Right lobe of liver (tissue), 4 donors: ENCODE measurements at regions not wholly inside any gene's neighbourhood (a gene's known extent, or its start where the extent isn't known, plus 50 kb on each side); places are given as distances from the start of the nearest gene placed in this dataset.

ENCODE experiments used
- POLR2A ChIP-seq: fragments of 450-650 bp; IDR thresholded peaks from one replicate; pipeline ENCODE4 v1.6.1; 2017; ENCODE audit warnings: antibody characterized with exemption, mild to moderate bottlenecking
- TF ChIP-seq, protein P1 (sequence below), 4 donors: fragments of 200-600 bp in 3 of 4; fragments of 450-650 bp in 1 of 4; IDR thresholded peaks; one replicate each; pipeline versions ENCODE4 v1.5.1 to v1.8.0; 2016 to 2022; ENCODE audit warnings: antibody characterized with exemption in 4 of 4, mild to moderate bottlenecking in 2 of 4
- donor health status: DM: no; HTN: no; CAD: no.
- donor health status: DM: no; HTN: no; CAD: no.
- donor health status: DM: no; HTN: yes; CAD: no.

GRCh38 chr4:20544645-20545044, 155.6 kb upstream of the PACRGL start:
- TF ChIP-seq, protein P1, sequence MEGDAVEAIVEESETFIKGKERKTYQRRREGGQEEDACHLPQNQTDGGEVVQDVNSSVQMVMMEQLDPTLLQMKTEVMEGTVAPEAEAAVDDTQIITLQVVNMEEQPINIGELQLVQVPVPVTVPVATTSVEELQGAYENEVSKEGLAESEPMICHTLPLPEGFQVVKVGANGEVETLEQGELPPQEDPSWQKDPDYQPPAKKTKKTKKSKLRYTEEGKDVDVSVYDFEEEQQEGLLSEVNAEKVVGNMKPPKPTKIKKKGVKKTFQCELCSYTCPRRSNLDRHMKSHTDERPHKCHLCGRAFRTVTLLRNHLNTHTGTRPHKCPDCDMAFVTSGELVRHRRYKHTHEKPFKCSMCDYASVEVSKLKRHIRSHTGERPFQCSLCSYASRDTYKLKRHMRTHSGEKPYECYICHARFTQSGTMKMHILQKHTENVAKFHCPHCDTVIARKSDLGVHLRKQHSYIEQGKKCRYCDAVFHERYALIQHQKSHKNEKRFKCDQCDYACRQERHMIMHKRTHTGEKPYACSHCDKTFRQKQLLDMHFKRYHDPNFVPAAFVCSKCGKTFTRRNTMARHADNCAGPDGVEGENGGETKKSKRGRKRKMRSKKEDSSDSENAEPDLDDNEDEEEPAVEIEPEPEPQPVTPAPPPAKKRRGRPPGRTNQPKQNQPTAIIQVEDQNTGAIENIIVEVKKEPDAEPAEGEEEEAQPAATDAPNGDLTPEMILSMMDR (IDR thresholded peaks at IDR 0.05): peak; percentile 52 to 66 (median 62)
- TF ChIP-seq POLR2A: no peak
